CD4-positive, alpha-beta T cell (primary cell): ENCODE measurements at regions not wholly inside any gene's neighbourhood (a gene's known extent, or its start where the extent isn't known, plus 50 kb on each side); places are given as distances from the start of the nearest gene placed in this dataset.

Experiments
- ATAC-seq: fragments of 200-7000 bp; cut with Tn5 transposase; one replicate; pipeline ENCODE4 v1.10.0; 2022; ENCODE audit warnings: mild to moderate bottlenecking; ENCODE audit not compliant: poor library complexity
- CTCF ChIA-PET: fragments of 350-600 bp; sonication (Branson Sonifier 250); formaldehyde crosslinking; loops from one replicate; lab custom pipeline; 2021; ENCODE audit warnings: antibody characterized with exemption, inconsistent platforms; lab: Charles Lee
- POLR2A ChIA-PET: fragments of 350-600 bp; sonication (Branson Sonifier 250); formaldehyde crosslinking; loops from one replicate; lab custom pipeline; 2021; ENCODE audit warnings: antibody characterized with exemption, inconsistent platforms; lab: Charles Lee
- DNase-seq, 14 experiments: peaks; one replicate each; pipeline ENCODE4 v3.0.0-alpha.2; 2013 to 2020; ENCODE audit warnings: mixed read lengths in 2 of 14
- H3K27ac ChIP-seq, 2 donors: one replicate each; pipeline versions ENCODE4 v1.5.1 to v1.7.0; 2013; ENCODE audit warnings: low read length in 2 of 2, low read depth in 1 of 2, mild to moderate bottlenecking in 1 of 2
- H3K27me3 ChIP-seq, 2 experiments: 1 replicate in 1 of 2; 2 replicates in 1 of 2; pipeline versions ENCODE4 v1.6.1 to v1.7.0; 2013; ENCODE audit warnings: low read length in 2 of 2, control low read depth in 1 of 2, mild to moderate bottlenecking in 1 of 2, moderate library complexity in 1 of 2; ENCODE audit not compliant: insufficient read depth in 2 of 2, control insufficient read depth in 1 of 2
- H3K36me3 ChIP-seq: one replicate; pipeline ENCODE4 v1.6.1; 2013; ENCODE audit warnings: low read length, control low read depth; ENCODE audit not compliant: insufficient read depth
- H3K4me1 ChIP-seq: one replicate; pipeline ENCODE4 v1.6.1; 2013; ENCODE audit warnings: low read length, control low read depth; ENCODE audit not compliant: insufficient read depth
- H3K4me3 ChIP-seq: one replicate; pipeline ENCODE4 v1.5.1; 2013; ENCODE audit warnings: mild to moderate bottlenecking, low read length, moderate library complexity
- H3K9me3 ChIP-seq, 2 experiments: 1 replicate in 1 of 2; 2 replicates in 1 of 2; pipeline versions ENCODE4 v1.6.1 to v1.7.0; 2013; ENCODE audit warnings: low read length in 2 of 2, mild to moderate bottlenecking in 2 of 2, control low read depth in 1 of 2, moderate library complexity in 1 of 2; ENCODE audit not compliant: control insufficient read depth in 1 of 2, insufficient read depth in 1 of 2
- H3K27ac Mint-ChIP-seq: one replicate; pipeline ENCODE4 v1.8.0; 2020; ENCODE audit warnings: mixed read lengths
- H3K27me3 Mint-ChIP-seq: one replicate; pipeline ENCODE4 v1.8.0; 2021; ENCODE audit warnings: mixed read lengths
- H3K36me3 Mint-ChIP-seq: one replicate; pipeline ENCODE4 v1.8.0; 2021; ENCODE audit warnings: low read depth, mixed read lengths
- H3K4me1 Mint-ChIP-seq: one replicate; pipeline ENCODE4 v1.8.0; 2021; ENCODE audit warnings: low read depth, mixed read lengths
- H3K4me3 Mint-ChIP-seq: one replicate; pipeline ENCODE4 v1.8.0; 2020; ENCODE audit warnings: mild to moderate bottlenecking, mixed read lengths
- H3K9me3 Mint-ChIP-seq: one replicate; pipeline ENCODE4 v1.8.0; 2020; ENCODE audit warnings: mixed read lengths
- intact Hi-C, 2 experiments: fragments of 100-400 bp; cut with DNase I in 1 of 2; cut with micrococcal nuclease in 1 of 2; formaldehyde crosslinking; loops; one replicate each; pipeline versions ENCODE4 v1.15.1 to v1.9.0; 2023 to 2025; cut with DNase I, micrococcal nuclease
- TF ChIP-seq, protein P1 (sequence below): fragments of 200-600 bp; IDR thresholded peaks from one replicate; pipeline ENCODE4 v1.8.0; 2022; ENCODE audit warnings: antibody characterized with exemption, mild to moderate bottlenecking

DNA sequence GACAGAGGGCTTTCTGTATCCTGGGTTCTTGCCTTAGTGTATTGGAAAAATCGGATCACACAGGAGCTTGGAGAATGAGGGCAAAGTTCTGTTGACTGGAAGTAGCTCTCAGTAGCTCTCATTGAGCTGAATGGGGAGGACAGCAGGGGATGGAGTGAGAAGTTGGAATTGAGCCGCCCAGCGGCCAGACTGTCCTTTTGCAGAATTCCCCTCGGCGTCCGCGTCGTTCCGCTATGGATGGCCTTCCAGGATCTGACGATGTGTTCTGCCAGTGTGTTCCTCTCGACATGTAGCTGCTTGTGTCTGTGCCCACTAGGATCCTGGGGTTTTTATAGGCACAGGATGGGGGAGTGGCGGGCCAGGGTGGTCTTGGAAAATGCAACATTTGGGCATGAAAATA lies 351.8 kb upstream of the SEMA3A start:
- Histone ChIP-seq H3K9me3 (peaks cover 0 to 6% of the 10 kb centered on the region in 2 experiments), H3K4me1 (no peaks in the 10 kb centered on the region), H3K36me3 (no peaks in the 10 kb centered on the region), H3K27me3 (no peaks in the 10 kb centered on the region), H3K4me3 (no peak overlapping the region), H3K27ac (no peak overlapping the region)
- DNase-seq (peak in 1 of 14 experiments; percentile 3), ATAC-seq (no peak)
- ChIA-PET CTCF (no interaction called here), POLR2A (no interaction called here)
- no peaks in the 10 kb centered on the region for H3K27me3 Mint-ChIP-seq
- H3K4me3 Mint-ChIP-seq: no peak overlapping the region
- H3K9me3 Mint-ChIP-seq: no peaks in the 10 kb centered on the region
- no peaks in the 10 kb centered on the region for H3K36me3 Mint-ChIP-seq
- TF ChIP-seq, protein P1, sequence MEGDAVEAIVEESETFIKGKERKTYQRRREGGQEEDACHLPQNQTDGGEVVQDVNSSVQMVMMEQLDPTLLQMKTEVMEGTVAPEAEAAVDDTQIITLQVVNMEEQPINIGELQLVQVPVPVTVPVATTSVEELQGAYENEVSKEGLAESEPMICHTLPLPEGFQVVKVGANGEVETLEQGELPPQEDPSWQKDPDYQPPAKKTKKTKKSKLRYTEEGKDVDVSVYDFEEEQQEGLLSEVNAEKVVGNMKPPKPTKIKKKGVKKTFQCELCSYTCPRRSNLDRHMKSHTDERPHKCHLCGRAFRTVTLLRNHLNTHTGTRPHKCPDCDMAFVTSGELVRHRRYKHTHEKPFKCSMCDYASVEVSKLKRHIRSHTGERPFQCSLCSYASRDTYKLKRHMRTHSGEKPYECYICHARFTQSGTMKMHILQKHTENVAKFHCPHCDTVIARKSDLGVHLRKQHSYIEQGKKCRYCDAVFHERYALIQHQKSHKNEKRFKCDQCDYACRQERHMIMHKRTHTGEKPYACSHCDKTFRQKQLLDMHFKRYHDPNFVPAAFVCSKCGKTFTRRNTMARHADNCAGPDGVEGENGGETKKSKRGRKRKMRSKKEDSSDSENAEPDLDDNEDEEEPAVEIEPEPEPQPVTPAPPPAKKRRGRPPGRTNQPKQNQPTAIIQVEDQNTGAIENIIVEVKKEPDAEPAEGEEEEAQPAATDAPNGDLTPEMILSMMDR: no peak
- no peak overlapping the region for H3K27ac Mint-ChIP-seq
- intact Hi-C loops: no loop called here
- no peaks in the 10 kb centered on the region for H3K4me1 Mint-ChIP-seq

DNA sequence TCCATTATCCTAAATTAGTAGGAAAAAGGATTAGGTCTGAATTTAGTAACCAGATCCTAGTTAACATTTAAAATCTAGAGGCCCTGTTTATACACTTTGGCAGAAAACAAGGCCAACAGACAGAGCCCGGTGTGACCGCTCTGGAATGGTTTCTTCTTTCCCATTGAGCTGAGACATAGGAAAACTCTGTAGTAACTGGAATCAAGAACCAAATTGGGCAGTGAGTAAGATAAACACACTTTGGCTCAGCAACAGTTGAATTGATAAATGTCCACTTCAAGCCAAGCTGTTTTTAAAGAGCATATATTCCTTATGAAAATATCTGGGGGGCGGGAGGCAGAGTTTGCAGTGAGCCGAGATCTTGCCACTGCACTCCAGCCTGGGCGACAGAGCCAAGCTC lies 343.7 kb upstream of the SEMA3A start:
- ATAC-seq: no peak
- intact Hi-C loops: no loop called here
- no peaks in the 10 kb centered on the region for H3K27me3 ChIP-seq

DNA sequence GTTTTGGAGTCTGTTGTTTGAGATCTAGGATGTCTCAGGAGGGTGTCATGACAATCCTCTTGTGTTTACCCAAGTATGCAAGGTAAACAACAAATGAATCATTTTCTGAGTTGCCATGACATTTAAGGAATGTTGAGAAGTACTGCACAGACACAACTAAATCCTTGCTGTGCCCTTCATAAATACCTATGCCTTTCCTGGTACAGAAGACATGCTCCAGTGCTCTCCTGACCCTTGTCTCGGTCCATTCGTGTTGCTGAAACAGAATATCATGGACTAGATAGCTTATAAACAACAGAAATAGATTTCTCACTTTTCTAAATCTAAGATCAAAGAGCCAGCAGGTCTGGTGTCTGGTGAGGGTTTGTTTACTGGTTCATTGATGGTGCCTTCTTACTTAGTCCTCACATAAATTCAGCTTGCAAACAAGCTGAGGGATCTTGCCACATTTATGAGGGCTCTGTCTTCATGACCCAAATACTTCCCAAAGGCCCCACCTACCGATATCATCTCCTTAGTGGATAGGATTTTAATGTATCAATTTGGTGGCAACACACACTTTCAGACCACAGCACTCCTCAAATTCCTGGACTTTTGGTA lies 341.8 kb upstream of the SEMA3A start:
- Histone ChIP-seq H3K27ac (no peak overlapping the region), H3K27me3 (no peaks in the 10 kb centered on the region), H3K36me3 (no peaks in the 10 kb centered on the region), H3K4me3 (no peak overlapping the region), H3K9me3 (peaks cover 0 to 4% of the 10 kb centered on the region in 2 experiments), H3K4me1 (no peaks in the 10 kb centered on the region)
- ATAC-seq: no peak
- Mint-ChIP-seq H3K9me3 (no peaks in the 10 kb centered on the region), H3K4me3 (no peak overlapping the region), H3K36me3 (no peaks in the 10 kb centered on the region), H3K27me3 (no peaks in the 10 kb centered on the region), H3K27ac (no peak overlapping the region), H3K4me1 (no peaks in the 10 kb centered on the region)
- DNase-seq: no peak
- POLR2A ChIA-PET: no interaction called here
- TF ChIP-seq, protein P1: no peak
- intact Hi-C loops: no loop called here
- CTCF ChIA-PET: no interaction called here

More for the DNA sequence above, 343.7 kb upstream of the SEMA3A start:
- no peaks in the 10 kb centered on the region for H3K27me3 Mint-ChIP-seq
- H3K36me3 ChIP-seq: no peaks in the 10 kb centered on the region
- ChIA-PET CTCF (no interaction called here), POLR2A (no interaction called here)
- no peaks in the 10 kb centered on the region for H3K9me3 Mint-ChIP-seq
- no peak overlapping the region for H3K4me3 Mint-ChIP-seq
- TF ChIP-seq, protein P1: no peak
- H3K27ac ChIP-seq: no peak overlapping the region
- no peaks in the 10 kb centered on the region for H3K4me1 Mint-ChIP-seq
- peaks cover 0 to 7% of the 10 kb centered on the region in 2 experiments for H3K9me3 ChIP-seq
- H3K36me3 Mint-ChIP-seq: no peaks in the 10 kb centered on the region
- H3K4me3 ChIP-seq: no peak overlapping the region
- DNase-seq: no peak
- no peaks in the 10 kb centered on the region for H3K4me1 ChIP-seq
- no peak overlapping the region for H3K27ac Mint-ChIP-seq
